ENCODE measurements at regions not wholly inside any gene's neighbourhood (a gene's known extent, or its start where the extent isn't known, plus 50 kb on each side); places are given as distances from the start of the nearest gene placed in this dataset.

- H3K79me2 ChIP-seq (ENCODE audit: insufficient read depth, low read length): no peaks in the 10 kb centered on the region
- no peaks in the 10 kb centered on the region for H4K20me1 ChIP-seq (ENCODE audit: insufficient read depth, low read length)
- H3K36me3 ChIP-seq (ENCODE audit: insufficient read depth, low read length): no peaks in the 10 kb centered on the region
- H3K9ac ChIP-seq (ENCODE audit: low read length): no peak overlapping the region
- no peak overlapping the region for H3K4me3 ChIP-seq (ENCODE audit: low read depth, low read length, poor library complexity, severe bottlenecking)
- no peaks in the 10 kb centered on the region for H3K27me3 ChIP-seq (ENCODE audit: insufficient read depth, low read length)
- no peaks in the 10 kb centered on the region for H3K9me3 ChIP-seq (ENCODE audit: low read length)
- H3K4me2 ChIP-seq (ENCODE audit: low read length): no peak overlapping the region
- no peaks in the 10 kb centered on the region for H3F3A ChIP-seq (ENCODE audit: insufficient read depth, low read length)
- no peak overlapping the region for H2AFZ ChIP-seq (ENCODE audit: low read length)
- no peak overlapping the region for H3K27ac ChIP-seq (ENCODE audit: low read depth, low read length, poor library complexity, severe bottlenecking)
- TF ChIP-seq EZH2 (IDR thresholded peaks at IDR 0.05; ENCODE audit: borderline replicate concordance, low read length): no peak
- TF ChIP-seq CTCF (IDR thresholded peaks at IDR 0.05; ENCODE audit: low read length): no peak
- H3K4me1 ChIP-seq (ENCODE audit: insufficient read depth, low read length, severe bottlenecking): no peaks in the 10 kb centered on the region
- no peaks in the 10 kb centered on the region for H3K9me2 ChIP-seq (ENCODE audit: low read depth, low read length)
These were observed 204.8 kb upstream of the CCDC54 start for GRCh38 chr3:107172411-107172810.

- no peaks in the 10 kb centered on the region for H3K9me3 ChIP-seq (ENCODE audit: low read length)
- H2AFZ ChIP-seq (ENCODE audit: low read length): no peak overlapping the region
- H3K4me3 ChIP-seq (ENCODE audit: low read depth, low read length, poor library complexity, severe bottlenecking): no peak overlapping the region
- no peak for TF ChIP-seq EZH2 (IDR thresholded peaks at IDR 0.05; ENCODE audit: borderline replicate concordance, low read length)
- no peak for TF ChIP-seq CTCF (IDR thresholded peaks at IDR 0.05; ENCODE audit: low read length)
- no peak overlapping the region for H3K27ac ChIP-seq (ENCODE audit: low read depth, low read length, poor library complexity, severe bottlenecking)
- H3F3A ChIP-seq (ENCODE audit: insufficient read depth, low read length): no peaks in the 10 kb centered on the region
- H3K4me2 ChIP-seq (ENCODE audit: low read length): no peak overlapping the region
- H3K79me2 ChIP-seq (ENCODE audit: insufficient read depth, low read length): no peaks in the 10 kb centered on the region
- H4K20me1 ChIP-seq (ENCODE audit: insufficient read depth, low read length): no peaks in the 10 kb centered on the region
- H3K9ac ChIP-seq (ENCODE audit: low read length): no peak overlapping the region
- H3K27me3 ChIP-seq (ENCODE audit: insufficient read depth, low read length): no peaks in the 10 kb centered on the region
- no peaks in the 10 kb centered on the region for H3K9me2 ChIP-seq (ENCODE audit: low read depth, low read length)
- H3K4me1 ChIP-seq (ENCODE audit: insufficient read depth, low read length, severe bottlenecking): no peaks in the 10 kb centered on the region
- no peaks in the 10 kb centered on the region for H3K36me3 ChIP-seq (ENCODE audit: insufficient read depth, low read length)
These were observed 192.9 kb upstream of the CCDC54 start for GRCh38 chr3:107184375-107184774.

- H3K4me2 ChIP-seq (ENCODE audit: low read length): no peak overlapping the region
- TF ChIP-seq EZH2 (IDR thresholded peaks at IDR 0.05; ENCODE audit: borderline replicate concordance, low read length): no peak
- no peak for TF ChIP-seq CTCF (IDR thresholded peaks at IDR 0.05; ENCODE audit: low read length)
- no peak overlapping the region for H2AFZ ChIP-seq (ENCODE audit: low read length)
- H3K27me3 ChIP-seq (ENCODE audit: insufficient read depth, low read length): no peaks in the 10 kb centered on the region
- H4K20me1 ChIP-seq (ENCODE audit: insufficient read depth, low read length): no peaks in the 10 kb centered on the region
- no peaks in the 10 kb centered on the region for H3K9me2 ChIP-seq (ENCODE audit: low read depth, low read length)
- H3F3A ChIP-seq (ENCODE audit: insufficient read depth, low read length): no peaks in the 10 kb centered on the region
- H3K27ac ChIP-seq (ENCODE audit: low read depth, low read length, poor library complexity, severe bottlenecking): no peak overlapping the region
- no peaks in the 10 kb centered on the region for H3K36me3 ChIP-seq (ENCODE audit: insufficient read depth, low read length)
- H3K4me1 ChIP-seq (ENCODE audit: insufficient read depth, low read length, severe bottlenecking): no peaks in the 10 kb centered on the region
- no peaks in the 10 kb centered on the region for H3K79me2 ChIP-seq (ENCODE audit: insufficient read depth, low read length)
- no peak overlapping the region for H3K9ac ChIP-seq (ENCODE audit: low read length)
- H3K9me3 ChIP-seq (ENCODE audit: low read length): no peaks in the 10 kb centered on the region
- no peak overlapping the region for H3K4me3 ChIP-seq (ENCODE audit: low read depth, low read length, poor library complexity, severe bottlenecking)
These were observed 189.0 kb upstream of the CCDC54 start for GRCh38 chr3:107188262-107188661.

Measured in OCI-LY1 (cell line).